ENCODE measurements at regions not wholly inside any gene's neighbourhood (a gene's known extent, or its start where the extent isn't known, plus 50 kb on each side); places are given as distances from the start of the nearest gene placed in this dataset.
A peak's percentile ranks its signal among the peaks of the same experiment; 100 is the strongest.

DNA sequence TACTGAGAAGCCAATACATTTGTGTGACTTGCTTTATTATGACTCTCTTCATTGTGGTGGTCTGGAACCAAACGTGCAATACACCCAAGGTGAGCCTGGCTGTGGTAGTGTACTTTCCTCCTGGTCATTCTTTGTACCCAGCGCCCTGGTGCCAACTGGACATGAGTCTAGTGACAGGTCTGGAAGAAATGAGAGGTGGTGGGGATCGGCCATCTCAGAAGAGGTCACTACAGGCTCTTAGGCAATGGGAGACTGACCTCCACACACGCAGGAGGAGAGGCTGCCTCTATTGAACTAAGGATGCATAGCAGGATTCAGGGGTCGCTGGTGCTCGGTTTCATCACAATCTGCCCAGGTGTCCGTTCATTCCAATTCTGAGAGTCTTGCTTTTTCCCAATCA lies 56.4 kb upstream of the RTL6 start:
- DNase-seq (ENCODE audit: low read depth) = no peak

DNA sequence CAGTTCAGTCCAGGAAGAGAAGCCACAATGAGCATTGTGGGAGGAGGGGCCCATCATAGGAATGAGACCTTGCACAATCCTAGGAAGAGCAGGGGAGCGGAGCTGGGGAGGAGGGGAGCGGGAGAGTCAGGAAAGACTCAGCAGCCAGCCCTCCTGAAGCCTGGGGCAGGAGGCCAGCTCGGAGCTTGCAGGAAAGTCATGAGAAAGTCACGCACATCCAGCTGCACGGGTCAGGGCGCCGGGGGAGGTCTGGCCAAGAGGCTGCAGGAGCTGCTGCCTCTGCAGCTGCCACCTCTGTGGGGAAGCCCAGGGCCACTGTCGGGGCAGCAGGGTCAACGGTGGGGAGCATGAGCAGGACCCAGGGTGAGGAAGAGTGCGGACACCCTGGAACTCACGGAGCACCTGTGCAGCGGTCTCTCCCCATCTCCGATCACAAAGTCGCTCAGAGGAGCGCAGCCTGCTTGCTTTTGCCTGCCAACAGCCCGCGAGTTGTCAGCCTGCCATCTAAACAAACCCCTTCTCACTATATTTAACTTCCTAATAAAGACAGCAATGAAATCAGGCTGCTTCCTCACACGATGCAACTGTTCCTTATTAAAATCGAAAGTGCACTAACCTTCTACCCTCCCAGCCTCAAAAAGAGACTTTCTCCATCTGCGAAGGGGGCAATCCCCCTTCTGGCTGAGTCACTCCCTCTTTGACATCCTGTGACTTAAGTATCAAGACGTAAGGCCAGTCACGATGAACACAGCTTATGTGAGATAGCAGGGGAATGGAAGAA lies 52.9 kb upstream of the RTL6 start:
- DNase-seq (ENCODE audit: low read depth) = peak; percentile 86

GRCh38 chr22:44549701-44550100 lies 51.7 kb upstream of the RTL6 start:
- DNase-seq (ENCODE audit: low read depth) = no peak

GRCh38 chr22:44548981-44549380 lies 50.9 kb upstream of the RTL6 start:
- DNase-seq (ENCODE audit: low read depth) = no peak

All from ELR (cell line).